GM18502 (cell line): ENCODE measurements at regions not wholly inside any gene's neighbourhood (a gene's known extent, or its start where the extent isn't known, plus 50 kb on each side); places are given as distances from the start of the nearest gene placed in this dataset.
"Not testable (repeated sequence)": the region's sequence is repeated elsewhere in the genome, so short reads cannot be mapped to it uniquely, and the experiment has no call there.

ENCODE experiments used
- ATAC-seq: cut with Tn5 transposase; IDR thresholded peaks from one replicate; pipeline ENCODE4 v1.9.1; 2021; ENCODE audit warnings: mild to moderate bottlenecking; ENCODE audit not compliant: unreplicated experiment, poor library complexity

DNA sequence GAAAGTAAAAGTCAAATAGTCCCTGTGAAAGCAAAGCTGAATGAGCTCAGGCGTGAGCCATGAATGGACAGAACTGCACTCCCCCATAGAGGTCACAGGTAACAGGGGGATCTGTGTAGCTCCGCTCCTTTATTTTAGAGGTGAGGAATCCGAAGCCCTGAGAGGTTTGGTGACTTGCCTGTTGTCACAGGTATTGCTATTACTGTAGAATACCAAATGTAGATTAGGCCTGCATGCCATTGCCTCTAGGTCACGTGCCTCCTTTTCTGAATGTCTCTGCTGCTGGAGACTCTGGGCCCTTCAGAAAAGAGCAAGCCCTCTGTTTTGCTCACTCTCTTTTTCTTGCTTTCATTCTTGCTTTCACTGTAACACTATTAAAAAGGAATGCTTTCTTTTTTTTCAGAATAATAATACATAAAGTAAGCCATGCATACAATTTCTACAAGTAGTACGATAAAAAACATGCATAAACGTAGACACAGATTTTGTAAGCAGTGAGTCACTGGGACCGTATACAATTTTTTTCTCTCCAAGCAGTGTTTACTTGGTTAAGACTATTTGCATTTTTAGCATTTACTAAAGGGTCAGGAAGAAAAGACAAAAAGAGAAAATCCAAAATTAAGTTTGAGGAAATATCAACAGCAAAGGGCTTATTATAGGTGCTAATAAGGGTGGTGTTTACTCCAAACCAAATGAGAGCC is 568.7 kb upstream of the ADAMTS16 start:
- no peak for ATAC-seq

DNA sequence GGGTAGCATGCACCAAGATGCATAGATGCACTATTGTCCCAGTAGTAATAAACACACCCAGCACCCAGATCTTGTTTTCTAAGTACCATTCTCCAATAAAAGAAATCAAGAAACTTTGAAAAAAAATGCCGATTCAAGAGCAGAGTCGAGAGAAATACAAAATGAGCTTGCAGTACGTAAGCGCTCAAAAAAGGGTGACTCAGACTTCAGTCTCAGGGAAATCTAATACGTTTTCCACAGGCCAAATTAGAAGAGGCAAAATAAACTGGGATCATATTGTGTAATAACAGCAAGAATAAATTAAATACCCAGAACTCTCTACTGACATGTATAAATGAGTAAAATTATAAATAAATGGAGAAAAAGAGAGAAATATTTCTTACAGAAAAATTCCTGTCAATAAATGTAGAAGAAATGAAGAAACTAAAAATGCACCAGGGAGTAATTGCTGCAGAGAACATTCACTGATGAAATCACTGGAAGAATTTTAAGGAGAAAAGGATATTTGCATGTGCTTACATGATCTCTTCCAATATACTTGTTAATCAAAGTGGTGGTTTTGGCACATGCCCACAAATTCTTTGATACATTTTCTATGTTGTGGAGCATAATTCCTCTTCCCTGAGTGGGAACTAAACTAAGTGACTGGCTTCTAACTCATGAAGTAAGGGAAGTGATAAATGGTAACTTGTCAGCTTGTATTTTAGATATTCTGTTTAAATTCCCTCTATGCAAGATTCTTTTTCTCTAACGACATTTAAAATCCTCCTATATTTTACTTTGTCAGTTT is 567.6 kb upstream of the ADAMTS16 start:
- no peak for ATAC-seq

DNA sequence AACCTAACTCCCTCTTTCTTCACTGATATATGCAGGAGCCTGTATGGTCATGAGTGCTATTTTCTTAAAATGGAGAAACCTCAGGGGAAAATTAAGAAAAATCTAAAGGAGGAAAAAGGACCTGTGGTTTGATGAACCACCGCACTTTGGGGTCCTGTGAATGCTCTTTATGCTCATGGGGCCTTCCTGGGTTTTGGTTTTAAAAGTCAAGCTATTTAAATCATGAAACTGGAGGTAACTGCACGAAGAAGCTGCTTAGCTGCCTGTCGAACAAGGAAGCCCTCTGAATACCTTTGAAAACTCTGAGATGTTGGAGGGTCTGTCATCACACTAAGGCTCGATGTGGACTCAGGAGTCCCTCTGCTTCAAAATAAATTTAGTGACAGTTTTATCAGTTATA is 564.5 kb upstream of the ADAMTS16 start:
- ATAC-seq = no peak

DNA sequence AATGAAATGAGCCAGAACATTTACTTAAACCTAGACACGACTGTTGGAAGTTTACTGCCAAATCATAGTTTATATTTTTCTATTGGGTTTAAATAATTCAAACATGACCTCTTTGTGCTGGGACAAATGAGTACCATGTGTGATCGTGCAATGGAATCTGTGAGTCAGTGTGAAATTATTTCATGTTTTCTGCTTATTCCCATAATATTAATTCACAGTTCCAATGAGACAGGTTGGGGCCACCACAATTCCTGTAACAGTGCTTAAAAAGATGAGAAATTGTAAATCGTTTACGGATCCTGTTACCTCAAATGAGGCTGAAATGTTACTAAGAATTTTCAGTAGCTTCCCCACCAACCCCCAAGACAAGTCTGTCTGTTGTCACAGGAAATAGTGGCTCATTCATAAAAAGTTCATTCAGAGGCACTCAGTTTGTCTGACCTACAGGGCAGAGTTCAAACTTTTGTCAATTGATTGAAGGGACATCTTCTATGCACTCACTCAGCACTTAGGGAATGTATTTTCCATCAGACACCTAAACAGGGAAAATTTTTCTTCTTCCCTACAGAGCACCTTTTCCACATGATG is 563.9 kb upstream of the ADAMTS16 start:
- no peak for ATAC-seq

DNA sequence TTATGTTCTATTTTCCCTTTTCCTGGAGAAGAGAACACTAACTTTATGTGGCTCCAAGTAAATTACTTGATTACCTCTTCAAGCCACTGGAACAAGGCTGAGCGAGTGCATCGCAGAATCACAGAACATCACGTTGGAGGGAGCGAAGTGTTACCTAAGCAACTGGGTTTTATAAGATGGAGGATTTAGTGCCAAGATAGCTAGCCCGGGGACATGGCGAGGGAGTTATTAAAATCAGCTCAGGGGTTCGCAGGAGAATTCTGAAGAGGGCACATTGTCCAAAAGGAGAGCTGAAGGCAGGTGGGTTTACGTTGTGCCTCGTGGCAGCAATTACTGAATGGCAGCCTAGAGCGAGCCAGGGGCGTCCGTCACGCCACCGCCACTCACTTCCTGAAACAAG is 563.2 kb upstream of the ADAMTS16 start:
- no peak for ATAC-seq

DNA sequence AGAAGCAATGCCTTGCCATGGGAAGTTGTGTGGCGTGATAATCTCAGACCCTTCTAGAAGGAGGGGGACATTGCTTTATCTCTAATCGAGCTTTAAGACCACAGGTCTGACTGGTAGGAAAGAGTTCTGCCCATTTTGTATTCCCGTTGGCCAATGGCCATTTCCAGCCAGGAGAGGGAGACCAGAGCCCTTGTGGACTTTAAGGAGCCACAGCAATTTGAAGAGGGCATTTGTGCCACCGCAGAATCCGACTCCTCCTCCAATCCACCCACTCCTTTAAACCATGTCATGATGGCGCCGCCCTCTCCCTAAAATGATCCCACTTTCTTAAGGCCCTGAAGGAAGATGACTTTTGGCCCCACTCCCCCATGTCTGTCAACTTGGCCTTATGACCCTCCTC is 560.5 kb upstream of the ADAMTS16 start:
- ATAC-seq = no peak

DNA sequence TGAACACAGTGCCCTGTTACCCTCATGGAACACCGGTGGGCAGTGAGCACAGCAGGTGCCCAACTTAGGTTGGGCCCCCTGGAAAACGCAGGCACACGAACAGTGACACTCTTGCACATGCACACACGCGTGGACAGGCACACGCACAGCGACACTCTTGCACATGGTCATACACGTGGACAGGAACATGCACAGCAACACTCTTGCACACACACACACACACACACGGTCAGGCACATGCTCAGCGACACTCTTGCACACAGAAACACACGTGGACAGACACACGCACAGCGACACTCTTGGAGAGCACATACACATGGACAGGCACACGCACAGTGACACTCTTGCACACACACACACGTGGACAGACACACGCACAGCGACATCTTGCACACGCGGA is 559.4 kb upstream of the ADAMTS16 start:
- no peak for ATAC-seq

DNA sequence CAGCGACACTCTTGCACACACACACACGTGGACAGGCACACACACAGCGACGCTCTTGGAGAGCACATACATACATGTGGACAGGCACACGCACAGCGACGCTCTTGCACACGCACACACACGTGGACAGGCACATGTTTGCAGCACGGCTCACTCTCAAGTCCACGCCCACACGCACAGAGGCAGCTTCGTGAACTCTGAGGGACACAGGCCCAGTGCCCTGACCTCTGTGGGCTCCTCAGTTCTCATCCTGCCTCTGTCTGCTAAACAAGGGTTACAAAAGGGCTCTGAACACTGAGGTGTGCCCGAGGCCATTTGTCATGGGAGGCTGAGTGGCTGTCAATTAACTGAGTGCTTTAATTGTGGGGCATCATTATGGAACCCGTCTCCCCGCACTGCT is 558.8 kb upstream of the ADAMTS16 start:
- no peak for ATAC-seq

DNA sequence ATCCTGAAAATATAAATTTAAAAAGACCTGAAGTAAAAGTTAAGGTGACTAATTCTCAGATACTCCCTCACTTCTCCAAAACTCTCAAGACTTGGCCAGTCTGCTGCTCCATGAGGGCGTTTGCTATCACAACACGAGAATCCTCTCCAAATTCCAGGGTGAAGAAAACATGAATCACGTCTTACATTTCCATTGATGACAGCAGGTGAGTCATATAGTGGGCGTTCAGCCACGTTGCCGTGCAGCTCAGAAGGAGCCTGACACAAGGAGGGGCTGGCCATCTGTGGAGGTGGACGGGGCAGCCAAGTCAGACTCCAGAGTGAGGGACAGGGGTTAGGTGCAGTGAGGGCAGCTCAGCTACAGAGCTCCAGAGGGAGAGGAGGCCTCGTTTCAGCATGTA is 555.1 kb upstream of the ADAMTS16 start:
- no peak for ATAC-seq

DNA sequence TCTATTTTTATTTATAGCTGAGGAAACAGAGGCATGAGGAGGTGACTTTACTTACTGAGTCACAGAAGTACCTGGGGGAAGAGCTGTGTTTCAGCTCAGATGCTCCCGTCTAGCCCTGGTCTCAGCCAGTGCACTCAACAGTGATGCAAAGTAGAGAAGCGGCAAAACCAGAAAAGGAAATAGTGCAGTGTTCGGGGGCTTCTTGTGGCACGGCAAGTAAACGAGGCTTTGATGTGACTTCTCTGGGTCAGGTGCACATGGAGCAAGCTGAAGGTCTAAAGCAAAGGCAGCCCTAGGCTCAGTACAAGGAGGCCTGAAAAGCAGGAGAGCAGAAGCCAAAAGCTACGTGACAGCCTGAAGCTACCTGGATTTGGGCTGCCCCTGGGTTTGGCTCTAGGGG is 526.7 kb upstream of the ADAMTS16 start:
- no peak for ATAC-seq

DNA sequence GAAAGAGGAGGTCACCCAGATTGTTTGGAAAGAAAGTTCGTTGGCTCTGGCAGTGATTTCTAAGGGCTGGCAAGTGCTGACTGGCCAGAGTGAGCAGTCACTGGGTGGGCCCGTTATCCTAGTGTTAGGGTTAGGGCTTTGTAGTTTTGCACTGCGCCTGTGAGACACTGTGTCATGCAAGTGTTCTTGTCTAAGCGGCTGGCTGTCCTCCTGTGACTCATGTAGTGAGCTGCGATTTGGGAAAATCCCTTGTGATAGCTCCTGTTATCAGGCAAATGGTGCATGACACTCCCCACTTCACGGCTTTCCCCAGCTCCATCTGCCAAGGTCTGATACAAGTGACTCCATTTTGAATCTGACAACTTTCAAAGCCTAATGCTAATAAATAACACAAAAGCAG is 526.0 kb upstream of the ADAMTS16 start:
- ATAC-seq = no peak

DNA sequence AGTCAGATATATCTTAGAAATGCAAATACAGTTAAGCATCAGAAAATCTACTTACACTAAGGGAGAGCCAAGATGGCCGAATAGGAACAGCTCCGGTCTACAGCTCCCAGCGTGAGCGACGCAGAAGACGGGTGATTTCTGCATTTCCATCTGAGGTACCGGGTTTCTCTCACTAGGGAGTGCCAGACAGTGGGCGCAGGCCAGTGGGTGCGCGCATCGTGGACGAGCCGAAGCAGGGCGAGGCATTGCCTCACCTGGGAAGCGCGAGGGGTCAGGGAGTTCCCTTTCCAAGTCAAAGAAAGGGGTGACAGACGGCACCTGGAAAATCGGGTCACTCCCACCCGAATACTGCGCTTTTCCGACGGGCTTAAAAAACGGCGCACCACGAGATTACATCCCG is 524.8 kb upstream of the ADAMTS16 start:
- ATAC-seq = not testable (repeated sequence)

DNA sequence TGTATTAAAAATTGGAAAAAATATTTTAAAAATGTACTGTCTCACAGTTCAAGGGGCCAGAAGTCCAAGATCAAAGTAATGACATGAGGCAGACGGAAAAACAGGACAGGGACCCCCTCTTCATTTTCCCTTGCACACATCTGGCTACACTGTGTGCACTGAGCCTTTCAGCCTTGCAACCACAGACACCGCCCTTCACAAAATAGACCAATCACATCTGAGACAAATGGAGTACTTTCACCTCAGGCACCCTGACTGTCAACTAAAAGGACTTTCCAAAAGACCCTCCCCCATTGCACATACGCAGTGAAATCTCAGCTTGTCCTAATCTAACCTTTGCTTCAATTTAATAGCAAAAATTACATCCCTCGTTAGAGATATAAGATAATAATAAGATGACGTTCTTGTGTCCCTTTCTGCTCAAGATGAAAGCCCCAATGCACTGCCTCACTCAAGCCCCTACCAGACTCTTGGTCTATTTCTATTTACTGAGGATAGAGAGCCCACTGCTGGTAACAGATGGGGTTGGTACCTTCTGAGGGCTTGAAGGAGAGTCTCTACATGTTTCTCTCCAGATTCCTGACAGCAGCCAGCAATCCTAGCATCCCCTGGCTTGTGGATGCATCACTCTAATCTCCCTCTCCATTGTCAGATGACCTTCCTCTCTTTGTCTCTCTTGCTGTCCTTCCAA is 514.8 kb upstream of the ADAMTS16 start:
- ATAC-seq = no peak

DNA sequence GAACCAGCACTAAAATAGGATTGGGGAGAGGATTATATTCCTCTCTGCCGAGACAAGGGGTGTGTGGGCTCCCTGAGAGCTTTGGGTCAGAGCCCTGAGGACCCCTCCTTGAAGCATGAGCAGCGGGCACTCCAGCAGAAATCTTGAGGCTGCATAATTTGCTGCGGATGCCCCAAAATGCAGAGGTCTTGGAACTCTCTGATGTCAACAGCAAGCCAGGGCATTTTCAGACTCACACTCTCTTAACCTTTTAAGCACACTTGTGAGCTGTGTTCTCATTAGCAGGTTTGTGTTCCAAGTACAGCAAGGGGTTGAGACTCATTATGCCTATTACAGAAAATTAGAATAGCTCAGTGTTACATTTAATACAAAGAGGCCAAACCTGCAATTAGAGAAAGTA is 513.0 kb upstream of the ADAMTS16 start:
- no peak for ATAC-seq

DNA sequence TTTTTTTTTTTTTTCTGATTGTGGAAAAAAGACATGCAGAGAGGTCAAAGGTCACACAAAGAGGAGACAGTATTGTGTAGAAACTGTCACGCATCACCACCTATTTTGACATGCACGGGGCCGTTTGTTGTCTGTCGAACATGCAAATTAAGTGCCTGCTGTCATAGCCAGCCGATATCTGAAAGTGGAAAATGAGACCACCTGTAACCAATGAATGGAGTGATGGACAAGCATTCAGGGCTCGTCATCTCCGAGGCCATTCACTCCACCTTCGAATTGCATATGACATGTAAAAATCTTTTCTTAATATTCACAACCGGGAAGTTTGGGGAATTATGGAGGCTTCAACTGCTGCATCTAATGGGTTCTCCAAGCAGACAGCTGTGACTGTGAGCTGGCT is 512.2 kb upstream of the ADAMTS16 start:
- ATAC-seq = no peak

DNA sequence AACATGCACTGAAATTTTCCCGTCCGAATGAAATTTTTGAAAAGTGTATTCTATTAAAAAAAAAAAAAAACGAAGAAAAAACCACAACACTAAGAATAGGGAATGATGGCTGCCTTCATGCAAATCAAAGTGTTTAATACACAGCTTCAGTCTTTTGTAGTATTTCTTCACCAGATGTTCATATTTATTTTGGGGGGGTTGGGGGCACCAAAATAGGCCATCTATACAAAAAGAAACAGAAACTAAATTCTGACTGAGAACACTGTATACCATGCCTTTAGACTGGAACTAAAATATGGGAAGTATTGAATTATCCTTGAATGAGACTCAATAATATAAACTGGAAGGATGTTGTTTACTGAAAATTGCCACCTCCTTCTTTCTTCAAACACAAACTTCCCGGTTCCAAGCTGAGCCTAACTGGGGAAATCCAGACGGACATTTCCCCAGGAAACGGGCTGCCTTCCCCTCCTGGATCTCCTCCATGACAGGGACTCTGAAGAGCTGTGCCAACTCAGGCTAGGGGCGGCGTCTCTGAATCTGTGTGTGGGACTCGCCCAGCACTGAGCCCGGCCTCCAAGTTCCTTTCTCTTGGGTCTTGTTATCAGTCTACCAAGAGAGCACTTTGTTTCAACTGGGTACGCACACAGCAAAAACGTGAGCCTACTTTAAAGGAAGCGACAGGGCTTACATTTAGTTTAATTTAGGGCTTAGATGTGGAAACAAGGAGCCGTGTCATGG is 511.3 kb upstream of the ADAMTS16 start:
- ATAC-seq = no peak

DNA sequence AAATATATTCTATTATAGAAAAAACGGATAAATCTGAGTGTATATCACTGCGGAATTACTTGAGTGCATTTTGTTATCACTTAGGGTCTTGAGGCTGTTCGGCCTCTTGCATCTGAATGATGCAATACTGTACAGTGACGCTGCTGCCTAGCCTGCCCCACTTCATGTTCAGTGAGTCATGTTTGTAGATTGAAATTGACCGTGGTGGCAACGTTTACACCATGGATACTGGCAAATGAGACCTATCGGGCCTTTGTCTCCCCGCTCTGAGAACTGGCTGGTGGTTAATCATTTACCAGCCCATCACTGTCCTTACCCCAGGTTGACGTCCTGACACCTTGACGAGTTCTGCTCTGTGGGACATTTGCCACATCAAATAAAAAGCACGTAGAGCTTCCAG is 510.1 kb upstream of the ADAMTS16 start:
- ATAC-seq = no peak

DNA sequence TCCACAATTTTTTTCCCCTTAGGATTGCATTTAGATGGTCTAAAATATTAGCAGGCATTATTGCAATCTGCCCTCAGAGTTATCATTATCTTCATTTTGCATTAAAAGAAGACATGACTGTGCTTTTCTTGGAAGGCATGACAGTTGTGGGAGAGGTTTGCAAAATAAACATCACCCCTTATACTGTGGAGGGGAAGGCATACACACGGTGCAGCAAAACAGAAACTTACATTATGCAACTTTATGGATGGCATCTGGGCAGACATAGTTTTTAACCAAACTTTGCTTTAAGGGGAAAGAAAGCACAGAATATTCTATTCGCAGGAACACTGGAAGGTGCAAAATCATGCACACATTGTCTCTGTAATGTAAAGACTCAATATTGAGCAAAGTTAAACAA is 505.8 kb upstream of the ADAMTS16 start:
- no peak for ATAC-seq

DNA sequence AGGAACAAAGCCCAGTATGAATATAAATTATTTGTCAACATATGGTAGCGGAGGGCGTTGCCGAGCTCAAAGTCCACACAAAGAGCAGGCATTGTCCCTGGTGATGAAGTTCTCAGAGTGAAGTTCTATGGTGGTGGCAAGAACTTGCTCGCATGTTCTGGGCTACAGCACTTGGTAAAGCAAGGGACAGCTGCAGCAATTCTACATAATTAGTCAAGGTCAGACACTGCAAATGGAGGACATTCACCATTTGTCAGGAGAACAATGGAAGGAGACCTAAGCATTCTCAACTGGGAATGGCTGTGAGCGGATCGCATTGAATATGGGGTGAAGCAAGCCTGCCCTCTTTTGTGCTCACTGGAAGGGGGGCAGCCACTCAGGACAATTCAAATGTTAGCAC is 503.8 kb upstream of the ADAMTS16 start:
- ATAC-seq = no peak

DNA sequence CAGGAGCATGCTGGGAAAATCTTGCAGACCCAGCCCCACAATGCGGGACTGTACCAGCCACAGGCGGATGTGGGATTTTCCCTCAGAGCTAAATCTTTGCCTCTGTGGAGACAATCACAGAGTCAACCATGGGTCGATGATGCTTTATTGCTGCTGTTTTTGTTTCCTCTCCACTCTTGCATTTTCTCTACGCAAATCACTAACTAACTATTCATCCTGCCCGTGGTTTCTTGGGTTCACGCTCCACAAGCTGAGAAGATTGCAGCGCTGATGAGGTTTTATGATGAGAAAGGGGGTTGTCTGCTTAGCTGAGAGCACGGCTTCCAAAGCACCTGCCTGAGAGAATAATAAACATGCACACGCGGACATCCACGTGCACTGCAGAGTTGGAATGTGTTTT is 500.2 kb upstream of the ADAMTS16 start:
- ATAC-seq = no peak
